AG10803 (cell line): ENCODE measurements at regions not wholly inside any gene's neighbourhood (a gene's known extent, or its start where the extent isn't known, plus 50 kb on each side); places are given as distances from the start of the nearest gene placed in this dataset.

Source experiments
- DNase-seq: peaks from one replicate; pipeline ENCODE4 v3.0.0; 2010; ENCODE audit warnings: low read depth
- H3K4me3 ChIP-seq: 2 replicates; pipeline ENCODE4 v1.5.1; 2011; ENCODE audit warnings: mild to moderate bottlenecking, low read length, control low read depth
- TF ChIP-seq, protein P1 (sequence below): conservative IDR thresholded peaks from 2 replicates; pipeline ENCODE4 v1.5.1; 2011; ENCODE audit warnings: mild to moderate bottlenecking, low read length, control low read depth, inconsistent platforms

- DNase-seq = no peak
- TF ChIP-seq, protein P1, sequence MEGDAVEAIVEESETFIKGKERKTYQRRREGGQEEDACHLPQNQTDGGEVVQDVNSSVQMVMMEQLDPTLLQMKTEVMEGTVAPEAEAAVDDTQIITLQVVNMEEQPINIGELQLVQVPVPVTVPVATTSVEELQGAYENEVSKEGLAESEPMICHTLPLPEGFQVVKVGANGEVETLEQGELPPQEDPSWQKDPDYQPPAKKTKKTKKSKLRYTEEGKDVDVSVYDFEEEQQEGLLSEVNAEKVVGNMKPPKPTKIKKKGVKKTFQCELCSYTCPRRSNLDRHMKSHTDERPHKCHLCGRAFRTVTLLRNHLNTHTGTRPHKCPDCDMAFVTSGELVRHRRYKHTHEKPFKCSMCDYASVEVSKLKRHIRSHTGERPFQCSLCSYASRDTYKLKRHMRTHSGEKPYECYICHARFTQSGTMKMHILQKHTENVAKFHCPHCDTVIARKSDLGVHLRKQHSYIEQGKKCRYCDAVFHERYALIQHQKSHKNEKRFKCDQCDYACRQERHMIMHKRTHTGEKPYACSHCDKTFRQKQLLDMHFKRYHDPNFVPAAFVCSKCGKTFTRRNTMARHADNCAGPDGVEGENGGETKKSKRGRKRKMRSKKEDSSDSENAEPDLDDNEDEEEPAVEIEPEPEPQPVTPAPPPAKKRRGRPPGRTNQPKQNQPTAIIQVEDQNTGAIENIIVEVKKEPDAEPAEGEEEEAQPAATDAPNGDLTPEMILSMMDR = no peak
- H3K4me3 ChIP-seq = no peak overlapping the region
Measured at GRCh38 chr20:58593880-58594638, 57.0 kb upstream of the STX16 start.

DNA sequence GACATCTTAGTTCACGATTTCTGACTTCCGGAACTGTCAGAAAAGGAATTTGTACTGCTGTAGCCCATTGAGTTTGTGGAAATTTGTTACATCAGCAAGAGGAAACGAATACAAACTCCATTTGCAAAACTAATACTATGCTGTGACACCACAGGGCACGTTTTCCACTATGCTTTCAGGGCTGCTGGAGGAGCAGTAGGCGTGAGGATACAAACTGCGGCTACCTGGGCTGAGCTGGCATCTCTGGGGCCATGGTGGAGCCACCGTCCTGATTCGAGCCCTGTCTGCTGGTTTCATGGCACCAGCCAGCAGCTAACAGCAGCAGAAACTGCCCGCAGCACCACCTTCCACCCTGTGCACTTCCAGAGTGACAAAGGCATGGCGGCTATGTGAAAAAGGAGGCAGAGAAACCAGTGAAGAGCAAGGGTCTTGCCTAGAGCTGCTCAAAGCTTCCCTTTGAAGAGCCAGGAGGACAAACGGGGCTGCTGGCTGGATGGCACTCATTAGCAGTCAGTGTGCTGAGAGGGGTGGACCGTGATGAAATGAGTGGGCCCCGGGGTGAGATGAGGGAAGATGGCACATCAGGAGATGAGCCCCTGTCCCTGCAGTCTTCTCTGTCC is 58.9 kb upstream of the STX16 start:
- no peak for DNase-seq
- TF ChIP-seq, protein P1 = no peak
- H3K4me3 ChIP-seq = no peak overlapping the region

DNA sequence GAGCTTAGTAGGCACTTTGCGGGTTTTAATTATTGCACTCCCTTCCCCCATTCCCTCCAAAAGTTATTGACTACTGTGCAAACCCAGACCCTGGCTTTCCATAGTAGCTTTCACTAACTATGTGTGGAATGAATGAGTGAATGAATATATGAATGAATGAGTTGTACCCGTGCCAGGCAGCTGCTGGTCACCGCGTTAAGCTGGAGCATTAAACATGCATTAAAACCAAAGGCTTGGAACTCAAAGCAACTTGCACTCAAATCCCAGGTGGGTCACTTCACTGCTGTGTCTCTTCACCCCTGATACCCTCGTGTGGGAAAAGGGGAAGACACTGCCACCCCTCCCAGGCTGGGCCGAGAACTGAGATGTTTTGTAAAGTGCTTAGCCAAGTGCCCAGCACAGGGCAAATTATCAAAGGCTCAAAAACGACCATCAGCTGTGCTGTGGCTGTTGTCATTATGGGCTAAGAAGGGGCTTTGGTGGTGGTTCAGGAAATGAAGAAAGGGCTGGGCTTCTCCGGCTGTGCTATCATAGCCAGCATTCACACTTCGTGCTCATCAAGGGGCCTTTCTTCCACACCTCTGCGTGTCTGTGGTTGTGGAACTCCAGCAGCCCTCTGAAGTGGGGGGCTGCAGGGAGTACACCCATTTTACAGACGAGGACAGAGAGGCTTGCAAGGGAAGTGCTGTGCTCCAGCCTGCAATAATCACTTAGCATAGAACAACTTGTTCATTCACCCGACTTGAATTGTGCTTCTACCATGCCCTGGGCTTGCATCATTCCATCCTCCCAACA is 60.2 kb upstream of the STX16 start:
- DNase-seq = no peak
- no peak overlapping the region for H3K4me3 ChIP-seq
- TF ChIP-seq, protein P1 = no peak

- no peak for DNase-seq
- no peak overlapping the region for H3K4me3 ChIP-seq
- TF ChIP-seq, protein P1 = no peak
Measured at GRCh38 chr20:58587467-58587866, 63.6 kb upstream of the STX16 start.

- H3K4me3 ChIP-seq = no peak overlapping the region
- no peak for DNase-seq
- TF ChIP-seq, protein P1 = no peak
Measured at GRCh38 chr20:58586565-58587093, 64.5 kb upstream of the STX16 start.

DNA sequence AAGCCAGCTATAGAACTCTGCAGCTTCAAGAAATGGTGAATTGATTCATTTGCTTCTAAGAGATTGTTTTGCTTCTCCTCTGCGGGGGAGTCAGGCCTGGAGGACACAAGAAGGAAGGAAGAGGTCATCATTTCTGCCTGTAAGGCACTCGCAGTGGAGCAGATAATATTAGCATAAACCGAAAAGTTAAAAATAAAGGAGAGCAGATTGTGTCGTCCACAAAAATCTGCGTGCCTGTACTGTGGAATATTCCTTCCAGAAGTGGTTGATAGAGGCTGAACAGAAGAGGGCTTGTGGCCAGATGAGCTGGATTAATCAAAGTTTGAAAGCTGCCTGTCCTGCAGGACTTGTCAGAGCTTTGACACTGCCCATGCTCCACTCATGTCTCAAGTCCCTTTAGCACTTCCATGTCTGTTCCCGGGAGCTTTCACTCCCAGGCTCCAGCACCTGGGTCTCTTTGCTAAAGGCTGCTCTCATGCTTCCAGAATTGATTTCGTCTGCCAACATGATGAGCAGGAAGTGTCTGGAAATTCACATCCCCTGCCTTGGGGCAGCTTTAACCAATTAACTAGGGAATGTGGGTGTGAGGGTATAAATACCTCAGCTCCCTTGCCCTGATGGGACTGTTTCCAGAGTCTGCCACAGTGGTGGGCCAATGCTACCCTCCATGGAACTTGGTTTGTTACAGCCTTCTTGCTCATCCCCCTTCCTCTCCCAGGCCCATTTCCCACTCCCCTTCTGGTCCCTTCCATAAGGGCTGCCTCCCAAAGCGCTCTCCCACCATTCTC is 65.1 kb upstream of the STX16 start:
- TF ChIP-seq, protein P1 = no peak
- peak; percentile 49 for DNase-seq
- no peak overlapping the region for H3K4me3 ChIP-seq
